ENCODE measurements at regions not wholly inside any gene's neighbourhood (a gene's known extent, or its start where the extent isn't known, plus 50 kb on each side); places are given as distances from the start of the nearest gene placed in this dataset.
"Not testable (repeated sequence)": the region's sequence is repeated elsewhere in the genome, so short reads cannot be mapped to it uniquely, and the experiment has no call there.

DNA sequence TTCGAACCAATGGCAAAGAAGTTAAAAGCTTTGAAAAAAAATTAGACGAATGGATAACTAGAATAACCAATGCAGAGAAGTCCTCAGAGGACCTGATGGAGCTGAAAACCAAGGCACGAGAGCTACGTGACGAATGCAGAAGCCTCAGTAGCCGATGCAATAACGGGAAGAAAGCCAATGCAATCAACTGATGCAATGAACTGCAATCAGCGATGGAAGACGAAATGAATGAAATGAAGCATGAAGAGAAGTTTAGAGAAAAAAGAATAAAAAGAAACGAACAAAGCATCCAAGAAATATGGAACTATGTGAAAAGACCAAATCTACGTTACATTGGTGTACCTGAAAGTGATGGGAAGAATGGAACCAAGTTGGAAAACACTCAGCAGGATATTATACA lies 52.6 kb upstream of the MRPS30 start:
- H3K4me1 Mint-ChIP-seq, DNase-seq, H3K4me3 Mint-ChIP-seq, H3K9me3 Mint-ChIP-seq, H3K27ac Mint-ChIP-seq, H3K36me3 Mint-ChIP-seq: not testable (repeated sequence)
- peaks cover 10% of the 10 kb centered on the region for H3K27me3 Mint-ChIP-seq

- DNase-seq: no peak
- Mint-ChIP-seq H3K36me3 (no peaks in the 10 kb centered on the region), H3K27ac (no peak overlapping the region), H3K4me1 (no peaks in the 10 kb centered on the region), H3K9me3 (peaks cover 8% of the 10 kb centered on the region), H3K27me3 (peaks cover 7% of the 10 kb centered on the region), H3K4me3 (no peak overlapping the region)
These were observed 61.4 kb upstream of the MRPS30 start for GRCh38 chr5:44747396-44747795.

DNA sequence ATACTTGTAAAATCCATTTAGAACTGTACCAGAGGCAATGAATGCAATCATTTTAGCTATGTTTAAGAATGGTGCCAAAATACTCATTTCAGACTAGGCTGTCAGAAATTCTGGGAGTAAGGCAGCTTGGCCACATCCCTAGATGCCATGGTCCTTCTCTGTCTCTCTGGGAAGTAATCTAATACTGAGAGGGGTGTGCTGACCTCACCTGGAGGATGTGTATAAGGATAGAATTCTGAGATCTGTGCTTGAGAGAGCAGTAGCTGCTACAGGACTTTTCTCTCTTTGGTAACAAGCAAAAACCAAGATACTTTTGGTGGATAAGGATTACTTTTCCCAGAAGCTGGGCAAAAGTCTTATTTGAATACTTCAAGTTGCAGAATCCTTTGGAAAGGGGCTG lies 68.1 kb upstream of the MRPS30 start:
- no peaks in the 10 kb centered on the region for H3K9me3 Mint-ChIP-seq
- H3K4me3 Mint-ChIP-seq: no peak overlapping the region
- H3K27me3 Mint-ChIP-seq: no peaks in the 10 kb centered on the region
- DNase-seq: no peak
- no peaks in the 10 kb centered on the region for H3K4me1 Mint-ChIP-seq
- H3K27ac Mint-ChIP-seq: no peak overlapping the region
- no peaks in the 10 kb centered on the region for H3K36me3 Mint-ChIP-seq

- no peak for DNase-seq
- Mint-ChIP-seq H3K4me3 (no peak overlapping the region), H3K27ac (no peak overlapping the region), H3K4me1 (no peaks in the 10 kb centered on the region), H3K27me3 (peaks cover 3% of the 10 kb centered on the region), H3K36me3 (no peaks in the 10 kb centered on the region), H3K9me3 (peaks cover 3% of the 10 kb centered on the region)
These were observed 79.2 kb upstream of the MRPS30 start for GRCh38 chr5:44729536-44729935.

DNA sequence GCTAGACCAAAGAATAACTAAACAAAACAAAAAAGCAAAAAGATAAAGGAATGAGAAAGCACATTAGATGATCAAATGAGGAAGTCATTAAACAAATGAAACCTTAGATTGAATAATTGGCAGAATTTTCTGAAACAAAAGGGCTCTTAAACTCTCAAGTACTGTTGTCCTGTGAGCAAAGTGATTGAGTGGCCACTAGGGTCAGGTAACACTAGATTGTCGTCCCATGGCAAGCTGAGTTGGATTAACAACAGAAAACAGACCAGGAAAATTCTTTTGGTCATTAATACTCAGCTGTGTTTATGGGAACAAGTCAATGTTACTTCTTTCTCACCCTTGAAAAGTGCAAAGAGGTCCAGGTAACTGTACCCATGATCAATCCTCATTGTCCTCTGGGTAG lies 81.6 kb upstream of the MRPS30 start:
- Mint-ChIP-seq H3K36me3 (no peaks in the 10 kb centered on the region), H3K4me3 (no peak overlapping the region), H3K4me1 (no peaks in the 10 kb centered on the region)

DNA sequence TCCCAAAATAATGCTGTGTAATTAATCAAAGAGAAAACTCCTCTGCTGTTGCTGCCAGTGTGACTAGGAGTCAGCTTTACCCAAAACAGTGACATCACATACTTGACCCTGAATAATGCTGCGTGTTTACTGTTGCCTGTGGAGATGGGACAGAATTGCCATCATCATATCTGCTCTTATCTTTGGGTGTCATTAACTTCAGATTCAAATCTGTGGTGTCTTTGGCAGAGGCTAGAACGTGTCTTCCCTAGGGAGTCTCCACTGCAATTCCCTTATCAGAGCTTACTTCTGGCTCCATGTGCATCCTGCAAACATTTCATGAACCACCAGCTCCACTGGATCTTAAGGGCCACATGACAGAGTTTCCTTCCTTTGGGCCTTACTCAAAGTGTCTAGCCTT lies 88.9 kb upstream of the MRPS30 start:
- no peak for DNase-seq
- Mint-ChIP-seq H3K36me3 (no peaks in the 10 kb centered on the region), H3K9me3 (no peaks in the 10 kb centered on the region), H3K4me1 (no peaks in the 10 kb centered on the region), H3K27me3 (no peaks in the 10 kb centered on the region), H3K4me3 (no peak overlapping the region), H3K27ac (no peak overlapping the region)

More for the DNA sequence above, 81.6 kb upstream of the MRPS30 start:
- Mint-ChIP-seq H3K9me3 (peaks cover 3% of the 10 kb centered on the region), H3K27me3 (peaks cover 3% of the 10 kb centered on the region), H3K27ac (no peak overlapping the region)
- no peak for DNase-seq

GRCh38 chr5:44714871-44715561 lies 93.7 kb upstream of the MRPS30 start:
- H3K27me3 Mint-ChIP-seq: no peaks in the 10 kb centered on the region
- H3K36me3 Mint-ChIP-seq: no peaks in the 10 kb centered on the region
- H3K27ac Mint-ChIP-seq: no peak overlapping the region
- no peaks in the 10 kb centered on the region for H3K9me3 Mint-ChIP-seq
- H3K4me3 Mint-ChIP-seq: no peak overlapping the region
- H3K4me1 Mint-ChIP-seq: no peaks in the 10 kb centered on the region
- no peak for DNase-seq

DNA sequence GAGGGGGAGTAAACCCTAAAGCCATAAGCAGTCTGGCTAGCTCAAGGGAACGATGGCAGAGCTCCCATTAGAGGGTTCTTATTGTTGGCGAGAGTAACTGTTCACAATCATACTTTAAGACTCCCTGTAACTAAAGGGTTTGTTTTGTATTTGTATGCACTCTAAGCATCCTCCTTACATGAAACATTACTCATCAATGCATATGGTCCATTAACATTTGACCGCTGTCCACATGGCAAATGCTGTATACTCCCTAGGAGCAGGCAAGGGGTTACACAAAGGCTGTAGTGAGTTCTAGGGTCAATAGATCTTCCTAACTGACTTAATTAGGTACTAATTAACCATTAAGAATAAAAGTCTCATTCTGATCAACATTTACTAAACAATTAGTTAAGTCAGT lies 95.3 kb upstream of the MRPS30 start:
- Mint-ChIP-seq H3K4me3 (no peak overlapping the region), H3K27me3 (no peaks in the 10 kb centered on the region), H3K4me1 (no peaks in the 10 kb centered on the region), H3K27ac (no peak overlapping the region), H3K9me3 (no peaks in the 10 kb centered on the region), H3K36me3 (no peaks in the 10 kb centered on the region)
- DNase-seq: no peak

DNA sequence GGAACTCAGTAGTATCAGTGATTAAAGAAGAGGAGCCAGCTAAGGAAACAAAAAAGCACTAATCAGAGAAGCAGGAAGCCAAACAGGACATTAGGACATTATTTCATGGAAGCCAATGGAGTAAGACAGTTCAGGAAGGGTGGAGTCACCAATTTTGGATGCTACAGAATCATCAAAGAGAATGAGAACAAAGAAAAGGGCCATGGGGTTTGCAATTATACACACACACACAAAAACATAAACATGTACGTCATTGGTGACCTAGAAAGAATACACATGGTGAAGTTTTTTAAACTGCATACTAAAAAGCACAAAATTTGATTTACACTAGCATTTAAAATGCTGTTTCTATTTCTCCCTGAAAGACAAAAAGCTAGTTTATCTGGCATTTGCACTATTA lies 96.8 kb upstream of the MRPS30 start:
- Mint-ChIP-seq H3K36me3 (no peaks in the 10 kb centered on the region), H3K4me3 (no peak overlapping the region), H3K9me3 (no peaks in the 10 kb centered on the region)

GRCh38 chr5:44708602-44709001 lies 100.1 kb upstream of the MRPS30 start:
- no peaks in the 10 kb centered on the region for H3K27me3 Mint-ChIP-seq
- no peak overlapping the region for H3K4me3 Mint-ChIP-seq
- H3K4me1 Mint-ChIP-seq: no peaks in the 10 kb centered on the region

More for the DNA sequence above, 96.8 kb upstream of the MRPS30 start:
- no peak for DNase-seq
- Mint-ChIP-seq H3K4me1 (no peaks in the 10 kb centered on the region), H3K27ac (no peak overlapping the region), H3K27me3 (no peaks in the 10 kb centered on the region)

DNA sequence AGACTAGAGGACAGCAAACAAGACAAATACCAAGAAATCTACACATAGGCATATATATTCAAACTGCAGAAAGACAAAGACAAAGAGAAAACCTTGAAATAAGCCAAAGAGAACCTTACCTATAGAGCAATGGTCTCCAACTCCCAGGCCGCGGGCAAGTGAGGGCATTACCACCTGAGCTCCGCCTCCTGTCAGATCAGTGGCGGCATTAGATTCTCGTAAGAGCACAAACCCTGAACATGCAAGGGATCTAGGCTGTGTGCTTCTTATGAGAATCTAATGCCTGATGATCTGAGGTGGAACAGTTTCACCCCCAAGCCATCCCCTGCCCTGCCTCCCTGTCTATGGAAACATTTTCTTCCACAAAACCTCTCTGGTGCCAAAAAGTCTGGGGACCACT lies 101.0 kb upstream of the MRPS30 start:
- no peak overlapping the region for H3K4me3 Mint-ChIP-seq
- no peaks in the 10 kb centered on the region for H3K36me3 Mint-ChIP-seq
- no peak for DNase-seq
- no peak overlapping the region for H3K27ac Mint-ChIP-seq
- no peaks in the 10 kb centered on the region for H3K4me1 Mint-ChIP-seq
- no peaks in the 10 kb centered on the region for H3K27me3 Mint-ChIP-seq
- H3K9me3 Mint-ChIP-seq: peaks cover 1% of the 10 kb centered on the region

More at GRCh38 chr5:44708602-44709001, 100.1 kb upstream of the MRPS30 start:
- no peak for DNase-seq
- Mint-ChIP-seq H3K36me3 (no peaks in the 10 kb centered on the region), H3K27ac (no peak overlapping the region), H3K9me3 (no peaks in the 10 kb centered on the region)

- H3K36me3 Mint-ChIP-seq: no peaks in the 10 kb centered on the region
- H3K4me3 Mint-ChIP-seq: no peak overlapping the region
- no peak overlapping the region for H3K27ac Mint-ChIP-seq
- no peak for DNase-seq
- no peaks in the 10 kb centered on the region for H3K27me3 Mint-ChIP-seq
- no peaks in the 10 kb centered on the region for H3K4me1 Mint-ChIP-seq
- H3K9me3 Mint-ChIP-seq: no peaks in the 10 kb centered on the region
These were observed 111.7 kb upstream of the MRPS30 start for GRCh38 chr5:44697025-44697424.

DNA sequence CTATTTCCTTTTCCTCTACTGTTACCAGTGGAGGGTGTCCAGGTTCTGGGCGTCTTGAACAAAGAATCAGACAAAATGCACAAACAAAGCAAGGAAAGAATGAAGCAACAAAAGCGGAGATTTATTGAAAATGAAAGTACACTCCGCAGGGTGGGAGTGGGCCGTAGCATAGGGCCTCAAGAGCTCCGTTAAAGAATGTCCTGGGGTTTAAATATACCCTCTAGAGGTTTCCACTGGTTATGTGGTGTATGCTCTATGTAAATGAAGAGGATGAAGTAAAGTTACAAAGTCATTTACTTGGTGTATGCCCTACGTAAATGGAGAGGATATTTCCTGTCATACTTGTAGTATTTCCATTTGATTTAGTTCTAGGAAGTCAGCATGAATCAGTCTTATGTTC lies 113.5 kb upstream of the MRPS30 start:
- H3K27me3 Mint-ChIP-seq: no peaks in the 10 kb centered on the region
- H3K9me3 Mint-ChIP-seq: no peaks in the 10 kb centered on the region
- H3K27ac Mint-ChIP-seq: no peak overlapping the region
- H3K4me1 Mint-ChIP-seq: no peaks in the 10 kb centered on the region
- no peak for DNase-seq
- no peaks in the 10 kb centered on the region for H3K36me3 Mint-ChIP-seq
- H3K4me3 Mint-ChIP-seq: no peak overlapping the region

- H3K4me1 Mint-ChIP-seq: no peaks in the 10 kb centered on the region
- H3K27me3 Mint-ChIP-seq: no peaks in the 10 kb centered on the region
- H3K9me3 Mint-ChIP-seq: peaks cover 2% of the 10 kb centered on the region
- no peak for DNase-seq
- no peak overlapping the region for H3K27ac Mint-ChIP-seq
- no peaks in the 10 kb centered on the region for H3K36me3 Mint-ChIP-seq
- H3K4me3 Mint-ChIP-seq: no peak overlapping the region
These were observed 116.9 kb upstream of the MRPS30 start for GRCh38 chr5:44691802-44692201.

- Mint-ChIP-seq H3K4me3 (no peak overlapping the region), H3K27ac (no peak overlapping the region), H3K27me3 (no peaks in the 10 kb centered on the region), H3K36me3 (no peaks in the 10 kb centered on the region), H3K4me1 (no peaks in the 10 kb centered on the region), H3K9me3 (peaks cover 10% of the 10 kb centered on the region)
- DNase-seq: no peak
These were observed 126.8 kb upstream of the MRPS30 start for GRCh38 chr5:44681906-44682305.

DNA sequence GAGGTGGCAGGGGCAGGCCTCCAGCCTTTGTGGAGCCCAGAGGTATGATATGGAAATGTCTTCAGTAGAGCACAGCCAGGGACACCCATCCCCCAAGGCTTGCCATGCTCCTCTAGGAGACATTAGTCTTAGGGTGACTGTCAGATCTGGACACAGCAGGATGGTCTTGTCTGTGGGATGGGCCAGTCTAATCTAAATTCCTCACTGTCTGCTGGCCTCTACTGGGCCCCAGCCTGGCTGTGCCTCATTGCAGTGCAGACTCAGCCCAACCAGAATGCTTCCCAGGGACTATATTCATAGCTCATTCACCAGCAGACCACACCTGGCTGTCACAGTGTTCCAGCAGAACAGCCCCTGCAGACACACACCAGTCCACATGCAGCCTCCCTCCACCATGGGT lies 129.5 kb upstream of the MRPS30 start:
- DNase-seq: no peak
- H3K4me3 Mint-ChIP-seq: no peak overlapping the region
- no peak overlapping the region for H3K27ac Mint-ChIP-seq
- no peaks in the 10 kb centered on the region for H3K27me3 Mint-ChIP-seq
- H3K36me3 Mint-ChIP-seq: no peaks in the 10 kb centered on the region
- no peaks in the 10 kb centered on the region for H3K4me1 Mint-ChIP-seq
- peaks cover 10% of the 10 kb centered on the region for H3K9me3 Mint-ChIP-seq

All from activated naive CD8-positive, alpha-beta T cell treated with anti-CD3 and anti-CD28 coated beads for 36 hours (primary cell).